UCSD-AML1 (cell line): ENCODE measurements at regions not wholly inside any gene's neighbourhood (a gene's known extent, or its start where the extent isn't known, plus 50 kb on each side); places are given as distances from the start of the nearest gene placed in this dataset.
"Not testable (repeated sequence)": the region's sequence is repeated elsewhere in the genome, so short reads cannot be mapped to it uniquely, and the experiment has no call there.

Source experiments
- DNase-seq: peaks from one replicate; lab custom pipeline; 2025; ENCODE audit not compliant: unreplicated experiment; lab: John Stamatoyannopoulos, UW

DNA sequence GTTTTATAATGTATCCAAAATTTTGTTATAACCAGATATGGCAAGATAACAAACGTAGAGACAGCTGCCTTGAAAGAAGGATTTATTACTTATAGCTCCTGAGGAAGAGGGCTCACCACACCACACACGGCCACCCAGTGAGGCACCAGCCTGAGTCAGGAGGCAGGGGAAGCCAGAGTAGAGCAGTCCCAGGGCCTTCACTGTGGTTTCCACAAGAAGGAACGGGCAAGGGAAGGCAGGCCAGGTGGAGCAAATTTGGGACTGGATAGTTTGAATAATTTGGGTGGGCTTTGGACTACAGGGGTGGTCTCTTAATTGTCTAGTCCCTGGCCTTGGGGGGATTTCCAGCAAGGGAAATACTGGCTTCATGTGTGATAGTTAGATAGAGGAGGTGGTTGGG lies 72.5 kb downstream of the RRAGC start:
- DNase-seq: no peak

- DNase-seq: no peak
Measured at GRCh38 chr1:38786040-38786436, 73.5 kb downstream of the RRAGC start.

DNA sequence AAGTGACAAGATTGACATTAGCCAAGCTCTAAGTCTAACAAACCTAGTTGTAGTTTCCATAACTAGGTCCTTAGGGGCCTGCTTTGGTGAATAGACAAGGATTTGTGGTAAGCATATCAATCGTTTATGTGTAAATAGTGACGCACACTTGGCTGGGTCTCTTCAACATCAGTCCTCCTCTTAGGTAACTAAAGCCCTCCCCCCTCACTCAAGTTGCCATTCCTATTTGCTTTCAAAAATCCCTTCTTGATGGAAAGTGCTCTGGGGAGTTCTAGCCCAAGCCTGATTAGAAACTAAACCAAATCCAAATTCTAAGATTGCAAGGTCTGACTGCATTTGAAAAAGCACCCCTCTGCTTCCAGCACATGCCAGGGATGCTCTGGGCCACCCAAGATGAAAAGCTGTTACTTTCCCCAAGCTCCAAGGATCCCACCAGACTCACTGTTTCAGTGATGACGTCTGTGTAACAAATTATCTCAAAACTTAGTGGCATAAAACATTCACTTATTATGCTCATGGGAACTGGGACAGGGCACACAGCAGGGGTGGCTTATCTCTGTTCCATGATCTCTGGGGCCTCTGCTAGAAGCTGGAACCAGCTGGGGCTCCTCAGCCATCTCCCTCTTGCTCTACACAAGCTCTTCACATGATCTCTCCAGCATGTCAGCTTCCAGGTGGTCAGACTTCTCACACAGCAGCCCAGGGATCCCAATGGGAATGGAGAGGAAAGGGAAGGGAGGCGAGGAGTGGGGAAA lies 74.1 kb downstream of the RRAGC start:
- no peak for DNase-seq

GRCh38 chr1:38784452-38785284 lies 74.9 kb downstream of the RRAGC start:
- DNase-seq: no peak

- DNase-seq: no peak
Measured at GRCh38 chr1:38783640-38784229, 75.8 kb downstream of the RRAGC start.

DNA sequence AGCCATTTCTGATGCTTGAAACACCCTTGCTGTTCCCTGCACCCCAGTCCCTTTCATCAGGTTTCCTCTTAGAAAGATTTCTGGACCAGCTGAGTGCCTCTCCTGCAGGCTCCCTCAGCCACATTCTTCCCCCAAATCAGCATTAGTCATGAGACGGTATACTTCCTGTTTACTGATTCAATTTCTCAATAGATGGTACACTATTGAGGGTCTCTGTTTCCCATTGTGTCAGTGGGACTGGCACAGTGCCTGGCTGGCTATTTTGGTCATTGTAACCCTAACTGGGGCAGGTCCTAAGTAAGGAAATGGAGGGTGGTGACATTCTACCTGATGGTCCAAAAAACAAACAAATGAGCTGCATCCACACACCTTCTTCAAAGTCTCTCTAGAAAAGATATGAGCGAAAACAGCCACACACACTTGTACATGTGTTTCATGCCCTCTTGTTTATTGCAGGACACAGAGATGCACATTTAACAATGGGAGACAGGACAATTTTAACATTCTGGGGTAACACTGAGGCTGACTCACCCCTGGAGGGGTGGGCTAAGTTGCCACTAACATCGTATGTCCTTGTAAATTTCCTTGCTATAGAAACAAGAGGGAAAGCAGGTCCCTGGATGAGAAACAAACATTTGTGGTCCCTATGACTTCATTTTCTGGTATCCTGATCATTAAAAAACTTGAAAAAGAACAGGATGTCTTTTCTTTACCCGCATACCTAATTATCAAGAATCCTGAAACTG lies 77.5 kb downstream of the RRAGC start:
- no peak for DNase-seq

GRCh38 chr1:38780133-38780532 lies 79.4 kb downstream of the RRAGC start:
- DNase-seq: no peak

DNA sequence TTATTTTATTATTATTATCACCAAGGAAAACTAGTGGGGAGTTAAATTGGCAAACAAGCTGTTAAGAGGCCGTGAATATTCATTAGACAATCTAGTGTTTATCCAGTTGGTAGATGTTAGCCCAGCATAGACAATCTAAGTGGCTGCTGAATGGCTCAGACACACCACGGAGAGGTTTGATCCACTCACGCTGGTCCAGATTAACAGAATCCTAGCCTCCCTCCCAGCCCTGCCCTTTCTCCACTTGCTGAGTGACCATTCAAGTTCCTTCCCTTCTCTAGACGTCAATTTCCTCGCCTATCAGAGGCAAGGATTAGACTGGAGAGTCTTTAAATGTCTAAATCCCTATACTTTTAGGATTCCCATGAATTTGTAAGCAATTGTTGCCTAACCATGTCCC lies 80.1 kb downstream of the RRAGC start:
- DNase-seq: no peak

DNA sequence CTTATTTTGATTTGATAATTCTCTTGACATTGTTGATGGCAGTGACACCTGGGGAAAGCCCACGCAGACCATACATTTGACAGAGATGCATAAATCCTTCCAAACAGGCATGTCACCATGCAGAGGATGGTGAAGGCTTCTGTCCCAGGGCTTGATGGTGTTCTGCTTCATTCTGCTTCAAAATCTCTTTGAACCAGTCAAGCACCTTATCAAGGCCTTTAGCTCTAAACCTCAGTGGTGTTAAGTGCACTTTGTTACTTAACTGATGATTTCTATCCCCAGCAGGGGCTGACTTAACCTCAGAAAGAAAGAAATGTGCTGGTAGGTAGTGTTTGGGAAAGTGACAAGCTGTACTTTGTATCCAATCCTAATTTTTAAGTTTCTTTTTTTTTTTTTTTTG lies 81.1 kb downstream of the RRAGC start:
- DNase-seq: no peak

- no peak for DNase-seq
Measured at GRCh38 chr1:38778051-38778450, 81.5 kb downstream of the RRAGC start.

DNA sequence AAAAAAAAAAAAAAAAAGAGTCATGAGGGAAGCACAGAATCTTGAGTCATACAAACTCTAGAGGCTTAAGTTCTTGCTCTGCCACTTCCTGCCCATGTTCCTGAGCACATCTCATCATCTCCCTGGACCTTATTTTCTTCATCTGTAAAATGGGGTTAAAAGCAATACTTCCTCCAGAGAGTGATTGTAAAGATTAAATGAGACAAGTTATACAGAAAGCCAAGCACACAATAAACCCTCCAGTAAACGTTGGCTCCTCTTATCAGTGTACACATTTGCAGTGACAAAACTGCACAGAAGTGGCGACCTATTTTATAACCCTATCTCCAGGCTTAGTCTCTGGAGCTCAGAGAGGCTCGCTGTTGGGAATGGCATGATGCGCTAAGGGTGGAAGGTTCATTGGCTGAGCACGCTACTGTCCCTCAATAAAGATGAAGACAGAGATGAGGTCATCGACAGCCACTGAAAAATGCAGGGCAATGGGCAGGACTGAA lies 82.1 kb downstream of the RRAGC start:
- DNase-seq: no peak

DNA sequence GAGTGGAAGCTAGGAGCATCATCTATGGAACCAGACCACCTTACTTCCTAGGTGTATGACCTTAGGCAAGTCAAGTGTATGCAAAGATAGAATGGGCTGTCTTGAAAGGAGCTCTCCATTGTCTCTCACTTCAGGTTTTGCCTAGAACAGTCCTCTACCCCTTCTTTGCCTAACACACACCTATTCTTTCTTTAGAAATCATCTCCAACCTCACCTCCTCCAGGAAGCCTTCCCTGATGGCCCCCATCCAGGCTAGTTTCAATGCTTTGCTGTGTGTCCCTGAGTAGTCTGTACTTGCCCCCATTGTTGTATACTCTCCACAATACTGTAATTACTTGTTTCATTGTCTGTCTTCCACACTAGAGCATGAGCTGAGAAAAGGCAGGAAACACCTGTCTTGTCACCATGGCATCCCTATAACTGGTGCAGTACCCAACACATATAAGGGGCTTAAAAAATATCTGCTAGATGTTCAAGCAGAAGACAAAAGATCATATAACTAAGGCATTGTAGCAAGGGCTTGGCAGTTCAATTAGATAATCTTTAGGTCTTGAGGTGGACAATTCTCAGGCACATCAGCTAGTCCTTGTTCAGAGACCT lies 83.0 kb downstream of the RRAGC start:
- DNase-seq: no peak

DNA sequence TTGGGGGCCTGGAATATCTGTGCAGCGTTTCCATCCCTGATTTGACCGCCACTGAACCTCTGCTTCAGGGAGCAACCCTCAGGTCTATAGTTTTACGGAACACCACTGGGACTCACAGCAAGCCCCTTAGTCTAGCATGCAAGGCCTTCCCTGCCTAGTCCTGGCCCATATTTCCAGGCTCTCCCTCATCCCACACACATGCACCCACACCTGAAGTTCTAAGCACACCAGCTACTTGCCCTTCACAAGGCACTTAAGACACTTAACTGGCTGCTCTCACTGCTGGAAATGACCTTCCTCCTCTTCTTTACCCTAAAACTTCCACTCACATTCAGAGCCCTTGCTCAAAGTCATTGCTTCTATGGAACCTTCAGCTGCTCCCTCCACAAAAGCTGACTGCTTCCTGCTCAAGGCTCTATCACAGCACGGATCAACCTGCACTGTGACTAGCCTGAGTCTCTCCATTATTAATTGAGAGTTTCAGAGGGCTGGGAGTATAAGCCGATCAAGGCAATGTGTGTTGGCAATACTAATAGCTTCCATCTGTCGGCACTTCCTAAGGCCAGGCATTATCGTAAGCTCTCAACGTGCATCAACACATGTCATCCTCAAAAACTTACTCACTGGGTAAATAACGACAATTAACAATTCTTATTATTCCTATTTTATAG lies 84.3 kb downstream of the RRAGC start:
- no peak for DNase-seq

DNA sequence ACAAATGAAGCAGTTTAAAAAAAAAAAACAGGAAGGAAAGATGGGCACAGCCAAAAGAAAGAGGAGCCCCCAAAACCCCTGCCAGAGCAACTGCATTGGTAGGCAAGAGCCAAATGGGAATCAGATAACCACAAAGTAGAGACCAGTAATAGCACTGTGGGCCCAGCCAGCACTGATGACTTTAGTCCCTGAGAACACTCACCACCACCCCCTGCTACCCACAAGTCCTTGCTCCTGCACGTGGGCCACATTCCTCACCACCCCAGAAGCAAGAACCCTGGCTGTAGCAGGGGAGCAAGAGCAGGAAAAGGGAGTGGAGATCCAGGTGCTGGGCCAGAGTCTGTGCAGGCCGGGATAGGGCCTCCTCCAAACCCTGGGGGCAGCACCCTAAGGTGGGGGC lies 86.1 kb downstream of the RRAGC start:
- DNase-seq: no peak

DNA sequence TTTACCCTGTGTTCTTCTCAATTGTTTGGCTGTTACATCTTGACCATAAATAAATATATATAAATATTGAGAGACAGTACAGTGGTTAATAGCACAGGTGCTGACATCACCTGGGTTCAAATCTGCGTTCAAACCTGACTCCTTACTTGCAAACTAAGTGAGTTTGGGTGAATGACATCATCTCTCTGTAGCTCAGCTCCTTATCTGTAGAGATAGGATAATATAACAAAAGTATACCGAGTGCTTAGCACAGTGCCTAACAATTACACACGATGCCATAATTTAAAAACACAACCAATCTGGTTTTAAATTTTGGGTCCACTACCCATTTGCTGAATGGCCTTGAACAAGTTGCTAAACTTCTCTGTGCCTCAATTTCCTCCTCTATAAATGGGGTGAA lies 86.6 kb downstream of the RRAGC start:
- DNase-seq: no peak

GRCh38 chr1:38772026-38772425 lies 87.5 kb downstream of the RRAGC start:
- no peak for DNase-seq

- DNase-seq: not testable (repeated sequence)
Measured at GRCh38 chr1:38770516-38771173, 88.9 kb downstream of the RRAGC start.

GRCh38 chr1:38766125-38766524 lies 93.4 kb downstream of the RRAGC start:
- DNase-seq: no peak

DNA sequence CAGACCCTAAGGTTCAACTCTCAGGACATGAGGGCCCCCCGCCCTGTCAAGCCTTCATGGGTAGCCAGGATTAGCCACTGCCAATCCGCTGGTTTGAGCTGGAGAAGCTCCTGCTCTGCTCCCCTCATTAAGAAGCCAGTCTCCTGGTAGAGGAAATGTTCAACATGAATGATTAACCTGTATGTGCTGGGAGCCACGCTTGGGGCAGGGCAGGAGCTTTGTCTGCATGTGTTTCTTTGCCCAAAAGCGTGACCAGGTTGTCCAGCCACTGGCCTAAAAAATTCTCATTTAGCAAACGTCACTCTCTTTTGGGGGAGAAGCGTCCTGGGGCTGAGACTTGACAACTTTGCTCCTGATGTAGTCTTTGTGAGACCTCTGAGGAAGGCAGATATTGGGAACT lies 96.5 kb downstream of the RRAGC start:
- DNase-seq: no peak

DNA sequence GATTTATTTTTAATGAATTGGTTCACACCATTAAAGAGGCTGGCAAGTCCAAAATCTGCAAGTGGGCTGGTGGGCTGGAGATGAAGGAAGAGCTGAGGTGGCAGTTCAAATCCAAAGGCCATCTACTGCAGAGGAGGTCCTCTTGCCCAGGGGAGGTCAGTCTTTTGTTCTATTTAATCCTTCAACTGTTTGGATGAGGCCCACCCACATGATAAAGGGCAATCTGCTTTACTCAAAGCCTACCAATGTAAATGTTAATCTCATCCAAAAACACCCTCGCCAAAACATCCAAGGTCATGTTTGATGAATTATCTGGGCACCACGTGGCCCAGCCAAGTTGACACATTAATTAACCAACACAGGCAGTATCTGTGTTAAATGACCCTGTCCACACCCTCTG lies 99.0 kb downstream of the RRAGC start:
- DNase-seq: no peak
